HG02623 (cell line): ENCODE measurements at regions not wholly inside any gene's neighbourhood (a gene's known extent, or its start where the extent isn't known, plus 50 kb on each side); places are given as distances from the start of the nearest gene placed in this dataset.

Source experiments
- ATAC-seq: cut with Tn5 transposase; IDR thresholded peaks from one replicate; pipeline ENCODE4 v1.9.1; 2021; ENCODE audit warnings: moderate library complexity; ENCODE audit not compliant: unreplicated experiment

DNA sequence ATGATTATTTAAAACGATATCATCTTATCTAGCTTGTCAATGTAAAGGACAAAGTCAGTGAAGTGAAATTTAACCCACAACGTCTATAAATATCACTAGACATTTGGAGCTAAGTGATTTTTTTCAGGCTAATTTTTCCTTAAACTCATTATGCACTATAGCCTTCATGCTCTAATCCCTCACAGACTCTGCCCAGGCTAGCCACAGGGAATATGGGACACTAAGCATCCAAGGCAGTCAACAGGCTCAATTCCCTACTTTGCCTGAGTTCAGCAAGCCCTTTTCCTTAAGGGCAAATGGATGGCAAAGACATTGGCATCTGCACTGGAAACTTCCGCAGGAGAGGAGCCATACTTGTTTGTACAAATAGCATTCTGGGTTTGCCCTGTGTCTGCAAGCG lies 577.0 kb downstream of the LMO4 start:
- no peak for ATAC-seq

GRCh38 chr1:87906078-87906477 lies 577.4 kb downstream of the LMO4 start:
- ATAC-seq = no peak

DNA sequence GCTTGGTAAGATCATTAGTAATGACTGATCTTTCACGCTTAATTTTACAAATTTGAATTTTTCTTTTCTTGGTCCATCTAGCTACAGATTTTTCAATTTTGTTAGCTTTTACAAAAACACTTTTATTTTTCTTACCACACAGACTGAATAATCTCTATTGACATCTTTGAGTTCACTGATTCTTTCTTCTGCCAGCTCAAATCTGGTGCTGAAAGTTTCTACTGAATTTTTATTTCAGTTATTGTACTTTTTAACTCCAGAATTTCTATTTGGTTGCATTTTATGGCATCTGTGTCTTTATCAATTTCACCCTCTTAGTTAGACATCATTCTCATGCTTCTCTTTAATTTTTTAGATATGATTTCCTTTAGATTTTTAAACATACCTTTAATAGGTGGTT lies 584.7 kb downstream of the LMO4 start:
- ATAC-seq = no peak

- ATAC-seq = no peak
Observed at GRCh38 chr1:87914396-87914795, 585.7 kb downstream of the LMO4 start.

GRCh38 chr1:87915771-87916170 lies 587.1 kb downstream of the LMO4 start:
- no peak for ATAC-seq

GRCh38 chr1:87916965-87917364 lies 588.3 kb downstream of the LMO4 start:
- no peak for ATAC-seq

DNA sequence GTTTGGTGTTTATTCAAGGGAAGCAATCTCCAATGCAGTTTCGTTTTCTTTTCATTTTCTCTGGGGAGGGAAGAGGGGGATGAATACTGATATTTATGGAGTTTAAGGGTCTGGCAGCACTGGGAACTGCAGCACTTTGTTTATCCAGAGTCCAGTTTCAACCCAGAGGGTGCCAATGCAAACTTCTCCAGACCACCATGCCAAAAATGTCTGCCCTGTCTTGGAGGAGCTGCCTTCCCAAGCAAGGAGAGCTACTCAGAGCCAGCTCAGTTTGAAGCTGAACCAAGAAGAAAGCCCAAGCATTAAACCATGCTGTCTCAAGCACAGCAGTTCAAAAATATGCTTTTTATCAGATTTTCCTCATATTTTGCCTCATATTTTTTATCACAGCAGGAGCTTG lies 589.7 kb downstream of the LMO4 start:
- ATAC-seq = no peak

GRCh38 chr1:87922885-87923284 lies 594.2 kb downstream of the LMO4 start:
- ATAC-seq = no peak

DNA sequence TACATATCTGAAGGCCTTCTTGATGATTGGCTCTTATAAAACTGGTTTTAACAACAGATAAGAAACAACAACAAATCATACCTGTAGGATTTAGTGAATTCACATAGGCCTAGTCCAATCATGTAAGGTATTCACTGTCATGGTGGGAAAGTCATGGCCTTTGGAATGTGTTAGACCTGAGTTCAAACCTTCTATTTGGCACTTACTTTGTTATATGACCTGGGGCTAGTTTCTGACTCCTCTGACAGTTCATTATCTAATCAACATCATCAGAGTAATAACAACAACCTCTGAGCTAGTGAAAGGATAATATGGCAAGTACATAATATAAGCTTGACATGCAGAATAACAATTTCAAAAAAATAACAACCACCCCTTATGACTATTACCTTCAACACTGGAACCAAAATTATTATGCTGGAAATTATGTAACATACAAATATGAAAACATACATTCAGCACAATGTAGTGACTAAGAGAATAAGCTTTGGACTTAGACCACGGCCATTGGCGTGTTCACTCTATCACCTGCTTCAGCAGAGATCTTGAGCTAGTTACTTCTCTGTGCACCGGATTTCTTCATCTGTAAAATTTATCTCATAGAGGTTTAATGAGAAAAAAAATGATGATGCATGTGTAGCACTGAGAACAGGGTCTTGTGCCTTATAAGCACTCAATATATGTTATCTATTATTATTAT lies 597.6 kb downstream of the LMO4 start:
- ATAC-seq = no peak

GRCh38 chr1:87926921-87927320 lies 598.2 kb downstream of the LMO4 start:
- no peak for ATAC-seq

- no peak for ATAC-seq
Observed at GRCh38 chr1:87927391-87928280, 599.0 kb downstream of the LMO4 start.

- ATAC-seq = no peak
Observed at GRCh38 chr1:87928623-87929022, 599.9 kb downstream of the LMO4 start.

DNA sequence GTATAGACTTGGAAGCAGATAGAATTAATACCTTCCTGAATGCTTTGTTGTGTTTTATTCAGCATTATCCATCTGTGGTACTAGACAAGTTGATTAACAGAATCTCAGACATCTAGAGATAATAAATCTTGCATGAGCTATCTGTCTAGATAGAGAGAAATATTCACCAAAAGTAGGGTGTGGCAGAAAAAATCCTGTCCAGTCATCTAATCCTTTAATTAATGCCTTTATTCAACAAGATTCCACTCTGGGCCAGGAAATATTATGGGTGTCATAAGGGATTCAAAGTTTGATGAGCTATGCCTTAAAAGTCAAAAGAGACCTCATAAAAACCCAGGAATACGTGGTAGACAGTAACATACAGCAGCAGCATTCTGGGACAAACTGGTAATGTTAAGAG lies 601.2 kb downstream of the LMO4 start:
- no peak for ATAC-seq

DNA sequence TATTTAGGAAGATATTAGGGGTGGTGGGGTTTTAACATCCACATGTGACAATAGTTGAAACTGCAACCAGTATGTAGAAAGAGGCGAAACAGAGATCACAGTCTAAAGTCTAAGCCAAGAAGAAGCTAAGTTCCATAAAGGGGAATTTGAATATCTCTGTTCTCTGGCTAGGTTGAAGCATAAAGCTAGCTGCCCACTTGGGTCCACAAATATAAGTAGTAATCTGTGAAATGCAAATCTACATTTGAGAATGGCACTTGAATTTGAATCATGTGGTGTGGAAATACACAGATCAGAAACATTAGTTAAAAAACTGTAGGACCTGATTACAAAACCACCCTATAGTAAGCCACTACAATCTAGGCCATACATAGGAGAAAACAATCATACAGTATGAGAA lies 602.1 kb downstream of the LMO4 start:
- no peak for ATAC-seq

- ATAC-seq = no peak
Observed at GRCh38 chr1:87933171-87933570, 604.5 kb downstream of the LMO4 start.

GRCh38 chr1:87935130-87935529 lies 606.5 kb downstream of the LMO4 start:
- no peak for ATAC-seq

DNA sequence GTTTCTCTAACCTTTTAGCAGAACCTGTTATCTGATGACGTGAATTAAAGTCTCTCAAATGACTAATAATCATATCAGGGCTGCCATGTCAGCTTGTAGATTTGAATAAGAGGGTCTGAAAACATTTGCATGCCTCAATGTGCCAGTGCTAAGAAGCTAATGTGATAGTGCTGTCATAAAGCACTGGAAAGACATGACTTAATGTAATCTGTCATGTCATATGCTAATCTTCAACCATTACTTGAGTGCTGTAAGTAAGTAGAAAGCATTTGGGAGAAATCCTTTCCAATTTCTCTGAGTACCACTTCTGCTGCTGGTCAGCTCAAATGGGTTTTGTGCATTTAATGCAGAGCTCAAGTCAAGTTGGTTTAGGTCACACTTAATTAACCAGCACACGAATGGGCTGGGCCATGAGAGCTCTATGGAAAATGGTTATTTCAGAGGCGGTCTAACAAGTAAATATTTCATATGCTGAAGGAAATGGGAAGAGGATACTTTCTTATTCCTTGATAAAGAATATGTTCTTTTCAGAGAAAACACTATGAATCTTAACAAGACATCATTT lies 609.2 kb downstream of the LMO4 start:
- ATAC-seq = no peak

- ATAC-seq = no peak
Observed at GRCh38 chr1:87938631-87939030, 610.0 kb downstream of the LMO4 start.

DNA sequence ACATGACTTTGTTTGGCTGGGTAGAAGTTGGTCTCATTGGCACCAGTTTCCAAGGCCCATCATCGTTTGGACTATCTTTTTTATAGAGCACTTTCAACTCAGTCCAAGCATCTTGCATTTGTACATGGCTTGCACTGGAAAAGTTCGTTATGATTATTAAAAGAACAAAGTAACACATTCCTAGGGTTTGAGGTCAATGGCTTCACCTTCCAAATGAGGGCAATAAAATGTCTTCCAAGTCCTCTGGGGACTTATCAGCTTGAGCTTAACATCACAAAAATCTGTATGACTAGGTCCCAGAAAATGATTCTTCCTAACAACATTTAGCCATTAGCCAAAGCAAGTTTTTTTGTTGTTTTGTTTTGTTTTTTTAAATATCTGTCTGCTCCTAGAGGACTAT lies 610.8 kb downstream of the LMO4 start:
- no peak for ATAC-seq

DNA sequence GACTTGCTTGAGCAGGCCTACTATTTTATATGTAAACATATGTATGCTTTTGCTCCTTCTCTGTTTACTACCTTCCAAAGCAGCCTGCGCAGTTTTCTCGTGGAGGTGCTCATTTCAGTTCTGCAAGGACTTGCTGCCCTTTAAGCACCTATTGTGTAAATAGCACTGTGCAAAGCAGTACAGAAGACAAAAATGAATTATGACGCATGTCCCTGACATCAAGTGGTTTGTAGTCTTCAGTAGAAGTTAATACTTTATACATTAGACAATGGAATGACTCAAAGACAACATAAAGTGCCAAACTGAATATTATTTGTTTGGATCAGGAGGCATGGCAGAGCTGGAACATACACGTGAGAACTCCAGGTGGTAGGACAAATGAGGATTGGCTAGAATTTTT lies 611.7 kb downstream of the LMO4 start:
- ATAC-seq = no peak

DNA sequence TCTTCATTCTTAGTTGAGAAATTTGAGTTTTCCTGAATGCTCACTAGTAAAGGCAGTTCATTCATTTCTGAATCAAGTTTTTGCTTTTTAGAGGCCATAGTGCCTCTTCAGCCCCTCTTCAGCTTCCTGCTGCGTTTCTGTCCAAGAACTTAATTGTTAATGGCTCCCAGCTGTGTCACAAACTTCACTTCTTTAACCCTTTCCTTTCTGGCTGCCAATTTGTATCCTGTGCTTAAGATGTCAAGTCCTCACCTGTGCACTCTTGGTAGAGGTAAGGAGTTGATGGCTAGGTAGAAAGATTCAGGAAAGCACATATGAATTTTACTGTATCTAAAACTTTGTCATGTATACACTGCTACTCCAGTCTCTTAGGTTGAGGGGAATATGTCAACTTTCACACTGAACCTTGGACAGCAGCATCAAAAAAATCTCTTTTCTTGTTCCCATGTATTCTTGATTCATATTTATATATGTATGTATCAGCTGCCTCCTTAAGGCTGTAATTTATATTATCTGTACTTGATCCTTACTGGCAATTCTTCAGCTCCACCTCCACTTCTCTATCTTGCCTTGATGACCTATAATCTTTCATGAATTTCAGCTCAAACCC lies 612.8 kb downstream of the LMO4 start:
- ATAC-seq = no peak

- no peak for ATAC-seq
Observed at GRCh38 chr1:87942165-87942564, 613.5 kb downstream of the LMO4 start.
